GM18951 (cell line): ENCODE measurements at regions not wholly inside any gene's neighbourhood (a gene's known extent, or its start where the extent isn't known, plus 50 kb on each side); places are given as distances from the start of the nearest gene placed in this dataset.

Experiments
- POLR2A ChIP-seq: IDR thresholded peaks from 4 replicates; pipeline ENCODE4 v1.6.1; 2011; ENCODE audit warnings: mild to moderate bottlenecking; ENCODE audit not compliant: insufficient read length, insufficient read depth; ENCODE audit errors: extremely low read depth
- in situ Hi-C: fragments of 300-500 bp; cut with MboI; formaldehyde crosslinking; loops from one replicate; pipeline ENCODE4 v1.12.0; 2022; ENCODE audit warnings: low sequenced_read_pairs, mixed read lengths, inconsistent platforms; ENCODE audit not compliant: unreplicated experiment

GRCh38 chr5:167128581-167128980 is 1162.9 kb upstream of the WWC1 start:
- TF ChIP-seq POLR2A: no peak
- in situ Hi-C loops: no loop called here

GRCh38 chr5:167140548-167141291 is 1150.7 kb upstream of the WWC1 start:
- TF ChIP-seq POLR2A: no peak
- in situ Hi-C loops: no loop called here

- in situ Hi-C loops: no loop called here
- TF ChIP-seq POLR2A: no peak
Measured at GRCh38 chr5:167143716-167144115, 1147.7 kb upstream of the WWC1 start.

DNA sequence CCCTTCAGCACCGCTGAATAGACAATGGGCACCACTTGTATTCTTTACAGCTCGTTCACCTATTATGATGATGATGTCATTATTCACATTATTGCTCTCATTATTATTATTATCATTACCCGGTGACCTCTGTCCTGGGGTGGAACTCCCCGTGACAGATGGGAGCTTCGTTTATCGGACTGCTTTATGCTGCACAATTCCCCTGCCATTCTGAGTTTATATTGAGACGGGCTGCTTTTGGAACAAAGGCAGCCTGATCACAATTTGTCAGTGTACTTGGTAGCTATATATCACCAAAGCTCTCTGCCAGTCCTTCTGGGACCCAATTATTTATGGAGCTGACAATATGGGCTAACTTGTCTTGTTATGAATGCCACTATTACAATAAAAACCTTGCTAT is 1145.6 kb upstream of the WWC1 start:
- in situ Hi-C loops: no loop called here
- TF ChIP-seq POLR2A: no peak

GRCh38 chr5:167147879-167148278 is 1143.6 kb upstream of the WWC1 start:
- TF ChIP-seq POLR2A: no peak
- in situ Hi-C loops: no loop called here

GRCh38 chr5:167150661-167151060 is 1140.8 kb upstream of the WWC1 start:
- in situ Hi-C loops: no loop called here
- TF ChIP-seq POLR2A: no peak

GRCh38 chr5:167152561-167152960 is 1138.9 kb upstream of the WWC1 start:
- TF ChIP-seq POLR2A: no peak
- in situ Hi-C loops: no loop called here

DNA sequence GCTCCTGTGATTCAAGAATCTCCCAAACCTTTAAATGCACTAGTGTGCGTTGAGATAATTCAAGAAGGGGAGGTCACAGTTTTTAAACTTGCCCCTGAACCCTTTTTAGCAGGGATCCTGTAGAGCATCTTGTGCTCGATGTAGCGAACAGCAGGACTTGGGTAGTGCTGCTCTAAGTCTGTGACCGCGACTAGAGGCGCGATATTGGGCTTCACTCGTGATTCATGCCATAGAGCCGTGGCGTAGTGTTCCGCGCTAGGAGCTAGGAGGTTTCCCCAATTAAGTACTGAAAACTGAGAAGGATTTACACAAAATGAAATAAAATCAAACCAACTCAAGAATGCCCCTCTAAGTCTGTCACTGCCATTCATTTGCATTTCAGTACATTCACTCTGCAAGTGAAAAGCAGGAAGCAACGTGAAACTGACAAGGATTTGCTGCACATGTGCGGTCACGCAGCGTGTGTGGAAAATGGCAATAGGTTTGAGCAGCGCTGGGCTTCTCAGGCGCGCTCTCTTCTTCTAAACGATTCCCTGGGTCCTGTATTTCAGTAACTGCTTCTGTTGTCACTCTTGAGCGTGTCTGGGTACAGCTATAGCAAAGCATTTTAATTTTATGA is 1135.9 kb upstream of the WWC1 start:
- TF ChIP-seq POLR2A: no peak
- in situ Hi-C loops: no loop called here

DNA sequence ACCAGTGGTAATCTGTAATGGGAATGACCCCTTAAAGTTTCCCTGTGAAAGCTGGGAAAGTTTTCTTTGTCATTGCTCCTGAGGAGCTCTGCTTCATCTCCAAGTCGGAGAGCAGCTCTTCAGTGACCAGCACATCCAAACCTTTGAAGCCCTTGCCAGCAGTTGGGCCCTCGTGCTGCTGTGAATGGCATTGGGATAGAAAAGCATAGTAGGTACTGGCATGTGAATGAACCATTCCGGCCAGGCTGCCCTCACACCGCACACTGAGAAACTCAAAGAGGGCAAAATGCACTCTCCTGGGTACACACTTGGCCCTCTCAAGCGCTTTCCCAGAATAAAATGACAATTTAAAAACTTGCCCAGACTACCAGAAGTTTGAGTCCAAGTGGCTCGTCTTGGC is 1135.0 kb upstream of the WWC1 start:
- in situ Hi-C loops: no loop called here
- no peak for TF ChIP-seq POLR2A

- no peak for TF ChIP-seq POLR2A
- in situ Hi-C loops: no loop called here
Measured at GRCh38 chr5:167158588-167158987, 1132.9 kb upstream of the WWC1 start.

DNA sequence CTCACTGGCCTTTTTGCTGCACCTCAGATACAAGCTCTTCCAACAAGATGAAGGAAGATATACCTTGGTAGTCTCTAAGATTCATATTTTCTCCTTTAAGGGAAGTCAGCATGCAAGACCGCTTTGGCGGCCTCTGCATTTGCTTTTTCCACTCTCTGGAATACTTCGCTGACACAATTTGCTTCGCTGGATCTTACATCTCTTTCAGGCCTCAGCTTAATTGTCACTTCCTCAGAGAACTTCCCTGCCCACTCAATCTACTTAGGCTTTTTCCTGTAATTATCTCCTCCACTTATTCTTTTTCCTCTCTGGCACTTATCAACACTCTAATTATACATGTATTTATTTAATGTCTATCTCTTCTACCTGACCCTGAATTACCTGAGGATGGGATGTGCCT is 1131.1 kb upstream of the WWC1 start:
- in situ Hi-C loops: no loop called here
- no peak for TF ChIP-seq POLR2A

DNA sequence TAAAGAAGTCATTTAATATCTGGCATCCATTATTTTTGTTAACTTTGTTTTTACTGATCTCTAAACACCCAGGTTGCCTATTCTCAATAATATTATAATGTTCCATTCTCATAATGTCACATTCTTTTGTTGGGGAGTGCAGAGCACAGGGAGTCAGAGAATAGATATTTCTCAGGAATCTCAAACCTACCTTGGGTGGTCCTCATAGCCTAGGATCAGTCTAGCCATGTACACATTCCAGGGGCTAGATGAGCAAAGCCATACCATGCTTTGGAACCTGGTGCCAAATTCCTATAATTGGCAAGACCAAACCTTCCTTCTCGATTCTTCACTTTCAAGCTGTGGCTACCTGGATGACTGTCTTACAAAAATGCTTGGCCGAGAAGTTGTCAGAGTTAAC is 1124.7 kb upstream of the WWC1 start:
- TF ChIP-seq POLR2A: no peak
- in situ Hi-C loops: no loop called here

GRCh38 chr5:167167191-167167795 is 1124.2 kb upstream of the WWC1 start:
- in situ Hi-C loops: no loop called here
- TF ChIP-seq POLR2A: no peak

DNA sequence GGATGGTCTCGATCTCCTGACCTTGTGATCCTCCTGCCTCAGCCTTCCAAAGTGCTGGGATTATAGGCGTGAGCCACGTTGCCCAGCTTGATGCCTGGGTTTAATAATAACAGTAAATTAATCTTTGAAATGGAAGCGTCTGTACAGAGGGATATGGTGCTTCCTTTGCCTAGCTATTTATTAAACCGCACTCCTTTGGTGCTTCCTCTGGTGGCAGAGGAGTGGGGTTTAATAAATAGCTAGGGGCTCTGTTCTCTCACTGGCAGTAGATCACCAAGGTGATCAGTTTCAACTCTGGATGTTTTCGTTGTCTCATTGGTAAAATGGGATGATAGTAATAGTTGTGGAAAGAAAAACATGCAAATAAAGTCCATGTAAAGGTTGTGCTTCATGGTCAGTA is 1122.5 kb upstream of the WWC1 start:
- TF ChIP-seq POLR2A: no peak
- in situ Hi-C loops: no loop called here
